Stimulated activated naive CD8-positive, alpha-beta T cell treated with anti-CD3 and anti-CD28 coated beads, Interleukin-15, Interleukin-2, amounts not matched to agents 100 ng/mL and 50 ng/mL, for 24 hours (primary cell): ENCODE measurements at regions not wholly inside any gene's neighbourhood (a gene's known extent, or its start where the extent isn't known, plus 50 kb on each side); places are given as distances from the start of the nearest gene placed in this dataset.

ENCODE experiments used
- H3K27ac Mint-ChIP-seq: one replicate; pipeline ENCODE4 v1.8.0; 2021; ENCODE audit warnings: mild to moderate bottlenecking, mixed read lengths
- H3K27me3 Mint-ChIP-seq: one replicate; pipeline ENCODE4 v1.8.0; 2021; ENCODE audit warnings: mixed read lengths
- H3K36me3 Mint-ChIP-seq: one replicate; pipeline ENCODE4 v1.8.0; 2021; ENCODE audit warnings: low read depth, mixed read lengths
- H3K4me1 Mint-ChIP-seq: one replicate; pipeline ENCODE4 v1.8.0; 2021; ENCODE audit warnings: low read depth, mixed read lengths
- H3K4me3 Mint-ChIP-seq: one replicate; pipeline ENCODE4 v1.8.0; 2021; ENCODE audit warnings: mild to moderate bottlenecking, mixed read lengths
- H3K9me3 Mint-ChIP-seq: one replicate; pipeline ENCODE4 v1.8.0; 2021; ENCODE audit warnings: mixed read lengths

DNA sequence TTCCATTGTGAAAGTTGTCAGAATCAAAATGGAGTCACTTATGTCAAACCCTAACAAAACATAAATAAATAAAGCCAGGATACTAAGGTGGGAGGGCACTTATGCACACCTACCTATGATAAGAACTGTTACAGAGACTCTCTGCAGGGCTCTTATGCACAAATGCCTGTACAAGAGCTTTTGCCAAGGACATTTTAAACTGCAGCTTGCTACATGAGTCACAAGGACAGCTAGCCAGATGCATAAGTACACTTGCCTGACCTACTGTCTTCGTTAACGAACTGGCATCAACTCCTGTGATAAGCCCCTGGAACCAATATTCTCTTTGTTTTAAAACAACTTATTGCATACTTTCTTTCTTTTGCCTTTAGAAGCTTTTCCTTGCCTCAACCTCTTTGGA is 152.9 kb upstream of the SPEF2 start:
- no peaks in the 10 kb centered on the region for H3K36me3 Mint-ChIP-seq
- no peaks in the 10 kb centered on the region for H3K4me1 Mint-ChIP-seq
- H3K9me3 Mint-ChIP-seq: no peaks in the 10 kb centered on the region

DNA sequence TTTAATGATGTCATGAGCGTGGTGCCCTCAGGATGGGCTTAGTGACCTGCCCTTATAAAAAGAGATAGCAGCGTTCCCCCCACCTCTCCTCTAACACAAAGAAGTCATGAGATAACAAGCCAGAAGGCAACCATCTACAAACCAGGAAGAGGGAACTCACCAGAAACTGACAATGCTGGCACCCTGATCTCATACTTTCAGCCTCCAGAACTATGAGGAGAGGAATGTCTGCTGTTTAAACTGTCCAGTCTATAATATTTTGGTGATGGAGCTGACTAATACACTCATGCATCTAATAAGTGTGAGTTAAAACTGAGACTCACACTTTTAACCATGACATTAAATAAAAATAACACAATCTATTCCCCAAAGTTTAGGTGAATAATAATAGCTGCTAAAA is 156.1 kb upstream of the SPEF2 start:
- H3K27me3 Mint-ChIP-seq: peaks cover 4% of the 10 kb centered on the region
- no peaks in the 10 kb centered on the region for H3K4me1 Mint-ChIP-seq
- H3K27ac Mint-ChIP-seq: no peak overlapping the region
- no peak overlapping the region for H3K4me3 Mint-ChIP-seq
- no peaks in the 10 kb centered on the region for H3K9me3 Mint-ChIP-seq
- H3K36me3 Mint-ChIP-seq: no peaks in the 10 kb centered on the region

More for the DNA sequence above, 152.9 kb upstream of the SPEF2 start:
- Mint-ChIP-seq H3K4me3 (no peak overlapping the region), H3K27me3 (no peaks in the 10 kb centered on the region), H3K27ac (no peak overlapping the region)

DNA sequence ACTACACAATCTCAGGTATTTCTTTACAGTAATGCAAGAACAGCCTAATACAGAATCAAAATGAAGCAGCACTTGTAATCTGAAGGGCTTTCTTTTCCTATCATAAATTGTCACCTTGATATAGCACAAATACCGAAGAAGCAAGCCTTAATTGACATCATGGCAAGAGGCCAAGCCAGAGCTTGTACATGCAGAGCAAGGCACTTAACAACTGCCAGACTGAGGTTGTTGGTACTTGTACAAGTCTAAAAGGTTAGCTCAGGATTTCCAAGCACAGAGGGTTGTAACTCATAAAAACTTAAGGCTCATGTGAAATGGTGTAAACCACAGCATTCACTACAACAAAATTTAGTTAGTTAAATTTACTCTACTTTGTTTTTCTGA is 158.8 kb upstream of the SPEF2 start:
- Mint-ChIP-seq H3K27me3 (peaks cover 4% of the 10 kb centered on the region), H3K36me3 (no peaks in the 10 kb centered on the region), H3K4me3 (no peak overlapping the region), H3K4me1 (no peaks in the 10 kb centered on the region), H3K27ac (no peak overlapping the region), H3K9me3 (no peaks in the 10 kb centered on the region)

- peaks cover 4% of the 10 kb centered on the region for H3K27me3 Mint-ChIP-seq
- H3K27ac Mint-ChIP-seq: no peak overlapping the region
- no peak overlapping the region for H3K4me3 Mint-ChIP-seq
- no peaks in the 10 kb centered on the region for H3K36me3 Mint-ChIP-seq
- H3K9me3 Mint-ChIP-seq: no peaks in the 10 kb centered on the region
- no peaks in the 10 kb centered on the region for H3K4me1 Mint-ChIP-seq
These were observed 159.5 kb upstream of the SPEF2 start for GRCh38 chr5:35457912-35458823.

- H3K36me3 Mint-ChIP-seq: no peaks in the 10 kb centered on the region
These were observed 161.2 kb upstream of the SPEF2 start for GRCh38 chr5:35456506-35456905.

DNA sequence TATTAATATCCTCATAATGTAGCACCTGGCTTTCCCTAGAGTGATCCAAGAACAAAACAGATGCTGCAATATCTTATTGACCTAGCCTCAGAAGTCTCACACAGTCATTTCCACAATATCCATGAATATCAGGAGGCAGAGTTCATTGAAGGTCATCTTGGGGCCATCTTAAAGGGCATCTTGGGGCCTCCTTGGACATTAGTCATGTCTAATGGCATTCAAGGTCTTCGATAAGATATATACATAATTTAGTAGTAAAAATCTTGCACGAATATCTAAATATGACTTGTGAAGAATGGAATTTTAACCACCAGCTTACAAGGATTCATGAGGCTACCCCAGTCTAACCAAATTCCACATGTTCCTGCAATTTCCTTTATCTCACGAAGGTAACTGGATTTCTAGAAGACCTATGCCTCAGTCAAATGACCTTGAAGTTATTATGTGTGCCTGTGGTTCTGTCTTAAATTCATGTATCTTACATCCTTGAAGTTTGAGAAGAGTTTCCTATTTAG is 163.6 kb upstream of the SPEF2 start:
- Mint-ChIP-seq H3K9me3 (no peaks in the 10 kb centered on the region), H3K4me1 (no peaks in the 10 kb centered on the region)

More at GRCh38 chr5:35456506-35456905, 161.2 kb upstream of the SPEF2 start:
- Mint-ChIP-seq H3K4me3 (no peak overlapping the region), H3K9me3 (no peaks in the 10 kb centered on the region), H3K27ac (no peak overlapping the region), H3K4me1 (no peaks in the 10 kb centered on the region), H3K27me3 (peaks cover 4% of the 10 kb centered on the region)

GRCh38 chr5:35443803-35444595 is 173.7 kb upstream of the SPEF2 start:
- no peak overlapping the region for H3K27ac Mint-ChIP-seq
- no peaks in the 10 kb centered on the region for H3K36me3 Mint-ChIP-seq
- no peaks in the 10 kb centered on the region for H3K4me1 Mint-ChIP-seq
- H3K27me3 Mint-ChIP-seq: peaks cover 35% of the 10 kb centered on the region
- H3K4me3 Mint-ChIP-seq: no peak overlapping the region
- H3K9me3 Mint-ChIP-seq: no peaks in the 10 kb centered on the region

More for the DNA sequence above, 163.6 kb upstream of the SPEF2 start:
- Mint-ChIP-seq H3K27ac (no peak overlapping the region), H3K4me3 (no peak overlapping the region), H3K27me3 (peaks cover 5% of the 10 kb centered on the region), H3K36me3 (no peaks in the 10 kb centered on the region)

GRCh38 chr5:35442885-35443639 is 174.6 kb upstream of the SPEF2 start:
- Mint-ChIP-seq H3K27ac (no peak overlapping the region), H3K4me1 (no peaks in the 10 kb centered on the region), H3K27me3 (peaks cover 40% of the 10 kb centered on the region), H3K4me3 (no peak overlapping the region), H3K36me3 (no peaks in the 10 kb centered on the region), H3K9me3 (no peaks in the 10 kb centered on the region)

DNA sequence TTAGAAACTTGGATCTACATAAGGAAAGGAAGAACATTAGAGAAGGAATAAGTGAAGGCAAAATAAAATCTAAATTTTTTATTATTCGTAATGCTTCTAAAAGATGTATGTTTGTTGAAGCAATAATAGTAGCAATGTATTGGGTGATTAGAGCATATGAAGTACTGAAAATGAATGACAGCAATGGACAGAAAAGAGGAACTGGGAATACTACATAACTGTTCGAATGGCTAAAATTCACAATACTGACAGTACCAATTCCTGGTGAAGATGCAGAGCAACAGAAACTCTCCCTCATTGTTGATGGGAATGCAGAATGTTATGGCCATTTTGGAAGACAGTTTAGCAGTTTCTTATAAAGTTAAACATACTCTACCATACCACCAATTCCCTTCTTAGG is 177.3 kb upstream of the SPEF2 start:
- Mint-ChIP-seq H3K27me3 (peaks cover 44% of the 10 kb centered on the region), H3K4me1 (no peaks in the 10 kb centered on the region), H3K27ac (no peak overlapping the region), H3K9me3 (no peaks in the 10 kb centered on the region), H3K4me3 (no peak overlapping the region), H3K36me3 (no peaks in the 10 kb centered on the region)

DNA sequence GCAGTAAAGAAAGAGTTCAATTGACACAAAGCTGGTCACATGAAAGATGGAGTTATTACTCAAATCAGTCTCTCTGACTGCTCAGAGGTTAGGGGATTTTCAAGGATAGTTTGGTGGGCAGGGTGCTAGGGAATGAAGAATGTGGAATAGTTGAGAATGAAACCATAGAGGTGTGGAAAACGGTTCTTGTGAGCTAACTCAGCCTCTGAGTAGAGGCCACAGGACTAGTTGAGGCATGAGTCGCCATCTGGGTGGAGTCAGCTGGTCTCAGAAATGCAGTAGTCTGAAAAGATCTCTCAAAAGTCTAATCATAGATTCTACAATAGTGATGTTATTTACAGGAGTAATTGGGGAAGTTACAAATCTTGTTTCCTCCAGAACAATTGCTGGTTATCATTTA is 178.9 kb upstream of the SPEF2 start:
- H3K27ac Mint-ChIP-seq: no peak overlapping the region
- H3K36me3 Mint-ChIP-seq: no peaks in the 10 kb centered on the region
- H3K4me3 Mint-ChIP-seq: no peak overlapping the region
- no peaks in the 10 kb centered on the region for H3K4me1 Mint-ChIP-seq
- no peaks in the 10 kb centered on the region for H3K9me3 Mint-ChIP-seq
- H3K27me3 Mint-ChIP-seq: peaks cover 49% of the 10 kb centered on the region

GRCh38 chr5:35438288-35438687 is 179.4 kb upstream of the SPEF2 start:
- H3K4me1 Mint-ChIP-seq: no peaks in the 10 kb centered on the region
- peaks cover 50% of the 10 kb centered on the region for H3K27me3 Mint-ChIP-seq
- H3K27ac Mint-ChIP-seq: no peak overlapping the region
- H3K4me3 Mint-ChIP-seq: no peak overlapping the region
- no peaks in the 10 kb centered on the region for H3K36me3 Mint-ChIP-seq
- H3K9me3 Mint-ChIP-seq: no peaks in the 10 kb centered on the region

DNA sequence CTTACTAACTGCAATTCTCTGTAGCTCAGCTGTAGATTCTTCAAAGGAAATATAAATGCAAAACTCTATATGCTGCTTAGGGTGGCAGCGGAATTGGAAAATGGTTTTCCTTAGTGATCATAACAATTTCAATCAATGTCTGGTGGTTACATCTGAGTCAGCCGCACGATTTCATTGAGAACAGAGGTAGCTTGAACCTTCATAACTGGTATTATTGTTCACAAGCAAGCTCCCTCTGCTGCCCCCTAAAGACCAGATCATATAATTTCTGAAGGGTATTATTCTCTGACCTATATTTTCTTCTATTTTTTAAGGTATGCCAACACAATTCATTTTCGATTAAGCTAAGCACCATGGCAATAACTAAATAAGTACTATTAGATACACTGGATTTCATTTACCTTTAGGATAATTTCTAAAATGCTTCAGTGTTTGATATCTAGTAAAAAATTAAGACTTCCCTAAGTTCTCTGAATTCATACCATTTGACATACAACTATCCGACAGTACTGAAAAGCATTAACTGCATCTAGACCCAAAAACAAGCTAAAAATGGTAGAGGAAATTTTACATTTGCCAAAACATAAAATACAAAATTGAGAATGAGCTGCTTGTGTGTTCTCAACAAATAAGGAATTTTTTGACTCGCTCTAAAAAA is 181.1 kb upstream of the SPEF2 start:
- Mint-ChIP-seq H3K27me3 (peaks cover 53% of the 10 kb centered on the region), H3K27ac (no peak overlapping the region), H3K4me3 (no peak overlapping the region), H3K36me3 (no peaks in the 10 kb centered on the region), H3K9me3 (no peaks in the 10 kb centered on the region), H3K4me1 (no peaks in the 10 kb centered on the region)

DNA sequence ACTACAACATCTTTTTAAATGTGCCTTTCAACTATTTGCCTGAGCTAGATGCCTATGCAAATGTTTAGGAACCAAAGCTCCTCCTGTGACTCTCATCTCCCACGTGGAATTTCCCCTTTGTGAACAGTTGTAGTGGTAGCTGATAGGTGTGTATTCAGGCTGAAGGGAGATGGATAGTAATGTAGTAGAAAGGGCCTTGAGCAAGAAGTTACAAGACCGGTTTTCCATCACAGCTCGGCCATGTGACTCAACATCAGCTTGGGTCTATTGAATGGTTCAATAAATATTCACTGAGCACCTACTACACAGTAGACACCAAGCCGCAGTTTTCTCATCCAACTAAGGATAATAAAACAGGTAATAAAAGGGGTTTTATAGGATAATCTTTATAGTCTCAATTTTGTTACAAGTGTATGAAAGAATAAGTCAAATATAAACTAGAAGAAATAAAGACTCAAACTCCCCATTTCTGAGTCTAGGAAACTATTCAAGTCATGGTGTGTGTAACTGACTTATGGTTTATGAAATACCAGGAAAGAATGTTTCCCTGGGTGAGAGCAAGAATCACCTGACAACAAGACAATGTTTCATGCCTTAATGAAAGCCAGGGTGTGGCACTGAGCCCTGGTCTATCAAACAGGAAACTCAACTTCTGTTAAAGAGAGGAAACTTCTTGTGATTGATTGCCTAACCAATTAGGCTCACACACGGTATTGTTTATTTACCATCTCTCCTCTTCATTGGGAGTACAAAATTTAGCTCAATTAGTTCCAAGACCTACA is 187.1 kb upstream of the SPEF2 start:
- H3K4me3 Mint-ChIP-seq: no peak overlapping the region
- no peaks in the 10 kb centered on the region for H3K36me3 Mint-ChIP-seq
- H3K27me3 Mint-ChIP-seq: peaks cover 21% of the 10 kb centered on the region
- H3K4me1 Mint-ChIP-seq: no peaks in the 10 kb centered on the region
- H3K9me3 Mint-ChIP-seq: no peaks in the 10 kb centered on the region
- H3K27ac Mint-ChIP-seq: no peak overlapping the region

DNA sequence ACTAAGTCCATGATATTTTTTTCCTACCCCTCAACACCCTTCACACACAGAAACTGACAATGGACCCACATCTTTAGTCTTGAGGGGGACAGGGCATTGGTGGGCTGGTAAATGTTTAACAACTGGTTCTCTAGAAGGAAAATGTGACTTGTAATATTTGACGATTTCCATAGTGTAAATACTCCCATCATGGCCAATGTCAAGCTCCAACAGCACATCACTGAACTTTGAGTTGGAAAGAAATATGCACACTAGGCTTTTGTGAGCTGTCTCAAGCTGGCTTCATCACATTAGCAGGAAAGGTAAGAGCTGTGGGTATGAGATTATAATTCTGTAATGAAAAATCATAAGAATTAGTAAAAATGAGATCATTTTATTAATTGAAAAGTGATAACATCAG is 189.9 kb upstream of the PRLR start:
- Mint-ChIP-seq H3K4me1 (no peaks in the 10 kb centered on the region), H3K27ac (no peak overlapping the region), H3K9me3 (no peaks in the 10 kb centered on the region), H3K4me3 (no peak overlapping the region), H3K36me3 (no peaks in the 10 kb centered on the region), H3K27me3 (peaks cover 25% of the 10 kb centered on the region)
